ENCODE measurements at regions not wholly inside any gene's neighbourhood (a gene's known extent, or its start where the extent isn't known, plus 50 kb on each side); places are given as distances from the start of the nearest gene placed in this dataset.

DNA sequence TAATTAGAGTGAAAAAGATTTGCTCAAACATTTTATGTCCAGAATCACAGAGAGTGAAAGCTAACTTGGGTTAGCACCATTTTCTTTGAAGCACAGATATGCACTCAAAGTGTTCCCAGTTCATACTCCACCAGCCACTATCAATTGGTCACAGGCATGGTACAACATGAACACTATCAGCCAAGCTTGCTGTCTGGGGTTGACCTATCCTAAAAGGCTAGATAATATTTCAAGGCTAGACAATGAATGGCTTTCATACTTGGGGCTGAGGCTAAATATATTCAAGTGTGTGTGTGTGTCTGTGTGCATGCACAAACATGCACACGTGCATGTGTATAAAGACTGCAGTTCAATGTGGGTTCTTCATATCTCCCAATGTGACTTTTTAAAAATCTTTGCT, 783.0 kb upstream of the GJE1 start:
- H3K4me3 ChIP-seq (ENCODE audit: low read length) = no peak overlapping the region
- H3K36me3 ChIP-seq (ENCODE audit: control insufficient read depth, insufficient read depth, low read length) = no peaks in the 10 kb centered on the region
- H3K4me1 Mint-ChIP-seq = no peaks in the 10 kb centered on the region
- TF ChIP-seq, protein P1, sequence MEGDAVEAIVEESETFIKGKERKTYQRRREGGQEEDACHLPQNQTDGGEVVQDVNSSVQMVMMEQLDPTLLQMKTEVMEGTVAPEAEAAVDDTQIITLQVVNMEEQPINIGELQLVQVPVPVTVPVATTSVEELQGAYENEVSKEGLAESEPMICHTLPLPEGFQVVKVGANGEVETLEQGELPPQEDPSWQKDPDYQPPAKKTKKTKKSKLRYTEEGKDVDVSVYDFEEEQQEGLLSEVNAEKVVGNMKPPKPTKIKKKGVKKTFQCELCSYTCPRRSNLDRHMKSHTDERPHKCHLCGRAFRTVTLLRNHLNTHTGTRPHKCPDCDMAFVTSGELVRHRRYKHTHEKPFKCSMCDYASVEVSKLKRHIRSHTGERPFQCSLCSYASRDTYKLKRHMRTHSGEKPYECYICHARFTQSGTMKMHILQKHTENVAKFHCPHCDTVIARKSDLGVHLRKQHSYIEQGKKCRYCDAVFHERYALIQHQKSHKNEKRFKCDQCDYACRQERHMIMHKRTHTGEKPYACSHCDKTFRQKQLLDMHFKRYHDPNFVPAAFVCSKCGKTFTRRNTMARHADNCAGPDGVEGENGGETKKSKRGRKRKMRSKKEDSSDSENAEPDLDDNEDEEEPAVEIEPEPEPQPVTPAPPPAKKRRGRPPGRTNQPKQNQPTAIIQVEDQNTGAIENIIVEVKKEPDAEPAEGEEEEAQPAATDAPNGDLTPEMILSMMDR (conservative IDR thresholded peaks at IDR 0.05) = no peak
- H3K9me3 ChIP-seq (ENCODE audit: control insufficient read depth, low read length) = no peaks in the 10 kb centered on the region
- H3K36me3 Mint-ChIP-seq (ENCODE audit: low read depth) = no peaks in the 10 kb centered on the region
- H3K27me3 ChIP-seq (ENCODE audit: control insufficient read depth, insufficient read depth, low read length, poor library complexity, severe bottlenecking) = no peaks in the 10 kb centered on the region
- no peak overlapping the region for H3K27ac ChIP-seq (ENCODE audit: low read depth, low read length)
- no peak for DNase-seq
- H3K27me3 Mint-ChIP-seq (ENCODE audit: insufficient read depth) = no peaks in the 10 kb centered on the region
- H3K27ac Mint-ChIP-seq = no peak overlapping the region
- 75 to 100% methylated on average over 1 of the region's 1 CpG for WGBS, 2 experiments (ENCODE audit: insufficient coverage in 1 of 2, insufficient read length in 1 of 2)
- no peaks in the 10 kb centered on the region for H3K9me3 Mint-ChIP-seq
- H3K4me1 ChIP-seq (ENCODE audit: control insufficient read depth, insufficient read depth, low read length) = no peaks in the 10 kb centered on the region
- no peak overlapping the region for H3K9ac ChIP-seq (ENCODE audit: extremely low read depth, low read length, poor library complexity, severe bottlenecking)
- no peak overlapping the region for H3K4me3 Mint-ChIP-seq

DNA sequence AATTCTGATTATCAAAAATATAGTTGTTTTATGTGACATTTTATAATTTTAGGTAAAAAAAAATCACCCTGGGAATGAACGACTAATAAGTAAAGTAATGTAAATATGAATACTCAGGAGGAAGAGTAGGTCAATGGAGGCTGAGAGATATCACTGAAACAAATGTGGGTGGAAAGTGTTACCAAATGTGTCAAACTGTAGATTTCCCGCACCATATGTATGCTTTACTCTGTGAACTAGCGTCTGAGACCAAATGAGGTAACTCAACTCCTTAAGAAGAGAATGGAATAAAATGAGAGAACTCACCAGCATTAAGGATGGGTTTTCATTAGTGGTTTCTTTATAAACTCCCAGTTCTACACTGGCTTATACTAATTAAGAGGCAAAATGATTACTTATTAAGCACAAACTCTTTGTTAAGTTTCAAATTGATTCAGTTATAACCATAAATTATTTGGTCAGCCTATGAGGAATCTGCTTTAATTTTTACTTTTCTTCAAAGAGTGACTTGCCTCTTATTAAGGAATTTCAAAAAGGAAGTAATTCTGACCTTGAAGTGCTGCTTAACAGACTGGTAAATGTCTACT, 784.7 kb upstream of the GJE1 start:
- DNase-seq = no peak
- Mint-ChIP-seq H3K4me3 (no peak overlapping the region), H3K27ac (no peak overlapping the region), H3K36me3 (ENCODE audit: low read depth) (no peaks in the 10 kb centered on the region), H3K27me3 (ENCODE audit: insufficient read depth) (no peaks in the 10 kb centered on the region), H3K9me3 (no peaks in the 10 kb centered on the region), H3K4me1 (no peaks in the 10 kb centered on the region)
- Histone ChIP-seq H3K27ac (ENCODE audit: low read depth, low read length) (no peak overlapping the region), H3K4me3 (ENCODE audit: low read length) (no peak overlapping the region), H3K36me3 (ENCODE audit: control insufficient read depth, insufficient read depth, low read length) (no peaks in the 10 kb centered on the region), H3K27me3 (ENCODE audit: control insufficient read depth, insufficient read depth, low read length, poor library complexity, severe bottlenecking) (no peaks in the 10 kb centered on the region), H3K4me1 (ENCODE audit: control insufficient read depth, insufficient read depth, low read length) (no peaks in the 10 kb centered on the region), H3K9ac (ENCODE audit: extremely low read depth, low read length, poor library complexity, severe bottlenecking) (no peak overlapping the region), H3K9me3 (ENCODE audit: control insufficient read depth, low read length) (no peaks in the 10 kb centered on the region)
- TF ChIP-seq, protein P1 (conservative IDR thresholded peaks at IDR 0.05) = no peak
- 90% methylated on average over 3 of the region's 3 CpGs for WGBS, 2 experiments (ENCODE audit: insufficient coverage in 1 of 2, insufficient read length in 1 of 2)

DNA sequence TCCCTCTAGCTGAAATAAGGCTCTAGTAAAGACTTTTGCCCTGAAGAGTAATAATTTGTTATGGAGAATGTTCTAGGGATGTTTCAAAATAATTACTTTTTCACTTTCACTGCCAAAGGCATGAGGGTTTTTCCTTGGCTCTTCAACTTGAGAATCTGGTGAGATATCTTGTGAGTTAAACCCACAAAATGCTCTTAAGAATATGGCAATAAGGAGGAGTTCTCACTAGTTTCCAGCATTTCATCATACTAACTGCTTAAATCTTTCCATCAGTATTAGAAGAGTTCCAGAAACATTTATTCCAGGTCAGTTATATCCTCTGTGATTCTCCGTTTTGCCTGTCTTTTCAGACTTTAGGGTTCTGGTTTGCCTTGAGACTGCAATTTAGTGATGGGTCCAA, 785.6 kb upstream of the GJE1 start:
- Mint-ChIP-seq H3K9me3 (no peaks in the 10 kb centered on the region), H3K4me1 (no peaks in the 10 kb centered on the region), H3K4me3 (no peak overlapping the region), H3K27me3 (ENCODE audit: insufficient read depth) (no peaks in the 10 kb centered on the region), H3K27ac (no peak overlapping the region), H3K36me3 (ENCODE audit: low read depth) (no peaks in the 10 kb centered on the region)
- WGBS, 2 experiments (ENCODE audit: insufficient coverage in 1 of 2, insufficient read length in 1 of 2) = 94 to 100% methylated on average over 1 of the region's 1 CpG
- Histone ChIP-seq H3K9me3 (ENCODE audit: control insufficient read depth, low read length) (no peaks in the 10 kb centered on the region), H3K27me3 (ENCODE audit: control insufficient read depth, insufficient read depth, low read length, poor library complexity, severe bottlenecking) (no peaks in the 10 kb centered on the region), H3K36me3 (ENCODE audit: control insufficient read depth, insufficient read depth, low read length) (no peaks in the 10 kb centered on the region), H3K4me1 (ENCODE audit: control insufficient read depth, insufficient read depth, low read length) (no peaks in the 10 kb centered on the region), H3K27ac (ENCODE audit: low read depth, low read length) (no peak overlapping the region), H3K9ac (ENCODE audit: extremely low read depth, low read length, poor library complexity, severe bottlenecking) (no peak overlapping the region), H3K4me3 (ENCODE audit: low read length) (no peak overlapping the region)
- TF ChIP-seq, protein P1 (conservative IDR thresholded peaks at IDR 0.05) = no peak
- no peak for DNase-seq

Data from endodermal cell (in vitro differentiated cells).